ES-I3 (cell line): ENCODE measurements at regions not wholly inside any gene's neighbourhood (a gene's known extent, or its start where the extent isn't known, plus 50 kb on each side); places are given as distances from the start of the nearest gene placed in this dataset.
"Not testable (repeated sequence)": the region's sequence is repeated elsewhere in the genome, so short reads cannot be mapped to it uniquely, and the experiment has no call there.

Experiments used
- H3K36me3 ChIP-seq: 2 replicates; pipeline ENCODE4 v1.6.1; 2013; ENCODE audit warnings: mild to moderate bottlenecking, low read length, control low read depth, moderate library complexity; ENCODE audit not compliant: insufficient read depth
- H3K4me1 ChIP-seq: 2 replicates; pipeline ENCODE4 v1.6.1; 2013; ENCODE audit warnings: mild to moderate bottlenecking, control low read depth, low read length; ENCODE audit not compliant: insufficient read depth
- H3K9ac ChIP-seq: 2 replicates; pipeline ENCODE4 v1.6.1; 2013; ENCODE audit warnings: low read depth, mild to moderate bottlenecking, low read length, moderate library complexity
- H3K9me3 ChIP-seq: 2 replicates; pipeline ENCODE4 v1.6.1; 2013; ENCODE audit warnings: mild to moderate bottlenecking, low read length, moderate library complexity; ENCODE audit not compliant: control insufficient read depth, insufficient read depth

DNA sequence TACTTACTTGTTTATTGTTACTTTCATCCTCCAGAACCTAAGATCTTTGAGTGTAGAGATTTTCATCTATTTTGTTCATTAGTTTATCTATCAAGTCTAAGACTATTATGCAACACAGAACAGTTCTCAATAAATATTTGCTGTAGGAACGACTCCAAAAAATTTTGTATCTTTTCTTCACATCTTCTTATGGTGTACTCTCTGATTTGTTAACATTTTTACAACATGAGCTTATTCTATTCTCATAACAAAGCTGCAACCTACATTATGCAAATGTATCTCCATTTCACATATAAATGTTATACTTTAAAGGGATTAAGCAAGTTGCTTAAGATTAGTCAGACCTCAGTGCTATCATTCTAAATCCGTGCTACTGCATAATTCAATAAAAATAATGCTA, 514.2 kb upstream of the ZP4 start:
- no peaks in the 10 kb centered on the region for H3K36me3 ChIP-seq
- H3K4me1 ChIP-seq, result no peaks in the 10 kb centered on the region
- H3K9me3 ChIP-seq, result no peaks in the 10 kb centered on the region
- no peak overlapping the region for H3K9ac ChIP-seq

DNA sequence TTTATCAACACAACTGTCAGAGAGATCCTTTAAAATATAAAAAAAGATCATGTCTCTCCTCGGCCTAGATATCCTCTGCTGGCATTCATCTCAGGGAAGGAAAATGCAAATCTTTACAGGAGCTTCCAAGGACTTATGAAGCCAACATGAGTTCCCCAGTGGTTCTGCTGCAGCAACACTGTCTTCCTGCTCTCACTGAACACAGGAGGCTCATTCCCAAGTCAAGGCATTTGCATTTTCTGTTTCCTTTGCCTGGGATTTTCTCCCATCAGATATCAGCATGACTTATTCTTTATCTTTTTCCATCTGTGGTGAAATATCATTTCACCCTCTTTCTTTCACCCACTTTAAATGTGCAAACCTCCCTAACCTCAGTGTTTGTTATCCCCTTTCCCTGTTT, 513.8 kb upstream of the ZP4 start:
- no peak overlapping the region for H3K9ac ChIP-seq

DNA sequence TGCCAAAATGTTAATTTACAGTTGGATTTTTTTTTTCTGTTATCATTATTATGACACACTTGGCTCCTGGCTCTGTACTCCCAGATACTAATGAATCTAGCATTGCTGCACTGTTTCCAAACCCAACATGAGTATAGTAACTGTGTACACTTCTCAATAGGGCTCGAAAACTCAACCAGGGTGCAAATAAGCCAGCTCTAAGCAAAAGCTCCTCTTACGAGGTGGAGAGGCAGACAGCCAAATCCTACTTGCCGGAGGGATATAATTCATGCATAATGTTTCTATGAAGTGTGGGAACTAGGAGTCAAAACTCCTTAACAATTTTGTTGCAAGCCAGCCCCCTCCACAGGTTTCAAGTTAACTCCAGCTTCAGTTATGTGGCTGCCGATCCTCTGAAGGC, 510.4 kb upstream of the ZP4 start:
- H3K9ac ChIP-seq, result no peak overlapping the region
- H3K36me3 ChIP-seq, result no peaks in the 10 kb centered on the region
- no peaks in the 10 kb centered on the region for H3K9me3 ChIP-seq
- H3K4me1 ChIP-seq, result no peaks in the 10 kb centered on the region

More for the DNA sequence above, 513.8 kb upstream of the ZP4 start:
- Histone ChIP-seq H3K36me3 (no peaks in the 10 kb centered on the region), H3K4me1 (no peaks in the 10 kb centered on the region), H3K9me3 (no peaks in the 10 kb centered on the region)

DNA sequence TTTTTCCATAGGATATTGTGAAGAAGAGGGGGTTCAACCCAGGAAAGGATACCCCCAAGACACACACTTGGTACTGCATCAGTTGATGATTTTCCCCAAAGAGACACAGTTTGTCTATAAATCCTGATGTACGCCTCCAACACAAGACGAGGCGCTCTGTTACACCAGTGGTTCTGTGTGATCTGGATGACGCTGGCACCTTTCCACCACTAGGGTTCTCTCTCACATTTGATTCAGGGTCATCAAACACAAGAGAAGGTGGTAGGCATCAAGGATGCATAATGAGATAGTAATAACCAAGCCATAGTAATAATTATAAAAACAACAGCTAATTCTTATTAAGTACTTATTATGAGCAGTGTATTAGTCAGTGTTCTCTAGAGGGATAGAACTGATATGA, 508.8 kb upstream of the ZP4 start:
- no peaks in the 10 kb centered on the region for H3K9me3 ChIP-seq
- no peaks in the 10 kb centered on the region for H3K36me3 ChIP-seq
- no peaks in the 10 kb centered on the region for H3K4me1 ChIP-seq
- no peak overlapping the region for H3K9ac ChIP-seq

DNA sequence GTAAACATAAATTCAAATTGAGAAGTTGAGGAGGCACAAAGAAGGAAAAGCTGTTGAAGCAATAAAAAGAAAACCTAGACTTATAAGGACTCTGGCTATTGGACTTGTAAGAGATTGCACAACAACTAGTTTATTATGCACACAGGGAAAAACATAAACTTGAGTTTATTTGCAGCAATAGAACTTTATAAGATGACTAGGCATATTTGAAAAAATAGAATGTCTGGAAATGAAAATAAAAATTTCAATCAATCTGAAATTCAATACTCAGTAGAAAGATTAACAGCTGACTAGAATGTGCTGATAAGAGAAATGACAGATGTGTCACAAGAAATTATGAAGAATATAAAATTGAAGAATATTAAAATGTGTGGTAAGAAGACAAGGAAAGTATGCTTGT, 505.4 kb upstream of the ZP4 start:
- no peaks in the 10 kb centered on the region for H3K9me3 ChIP-seq
- 0 out of 2 replicates have a peak, but pooled peaks cover 2% of the 10 kb centered on the region for H3K4me1 ChIP-seq
- H3K36me3 ChIP-seq, result no peaks in the 10 kb centered on the region
- H3K9ac ChIP-seq, result no peak overlapping the region

DNA sequence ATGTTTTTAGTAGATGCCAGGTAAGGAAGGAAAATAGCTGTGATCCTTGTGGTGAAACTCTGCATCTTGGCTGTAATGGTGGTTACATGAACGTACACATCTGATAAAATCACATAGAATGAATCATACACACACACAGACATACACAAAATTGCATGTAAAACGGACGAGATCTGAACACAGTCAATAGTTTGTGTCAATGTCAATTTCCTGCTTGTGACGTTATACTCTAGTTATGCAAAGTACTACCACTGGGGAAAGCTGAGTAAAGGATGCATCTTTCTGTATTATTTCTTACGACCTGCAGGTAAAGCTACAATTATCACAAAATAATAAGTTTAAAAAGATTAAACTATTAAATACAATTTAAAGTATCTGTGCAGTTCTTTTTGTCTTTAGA, 493.7 kb upstream of the ZP4 start:
- no peak overlapping the region for H3K9ac ChIP-seq
- H3K9me3 ChIP-seq, result no peaks in the 10 kb centered on the region; the same call in 1 of the 2 replicates
- H3K4me1 ChIP-seq, result peaks cover 10% of the 10 kb centered on the region
- H3K36me3 ChIP-seq, result no peaks in the 10 kb centered on the region

DNA sequence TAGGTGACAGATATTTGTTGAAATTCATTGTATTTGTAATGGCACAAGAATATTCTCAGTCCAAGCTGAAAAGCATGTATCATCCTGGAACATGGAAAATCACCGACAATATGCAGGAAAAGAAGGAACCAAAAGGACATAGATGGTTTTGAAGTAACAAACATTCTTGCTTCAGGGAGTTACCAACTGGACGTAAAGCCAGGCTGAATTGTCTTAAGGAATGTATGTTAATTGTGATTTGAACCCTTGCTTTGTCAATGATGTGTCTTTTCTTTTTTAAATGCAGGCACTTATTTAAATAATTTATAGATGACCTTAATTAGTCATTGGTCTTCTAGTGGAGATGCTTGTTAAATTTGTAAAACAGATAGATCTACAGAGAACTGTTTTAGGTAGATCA, 489.4 kb upstream of the ZP4 start:
- Histone ChIP-seq H3K36me3 (0 out of 2 replicates have a peak, but pooled peaks cover 4% of the 10 kb centered on the region), H3K4me1 (peaks cover 33% of the 10 kb centered on the region), H3K9ac (peak overlapping the region; percentile 13; the same call in 1 of the 2 replicates), H3K9me3 (no peaks in the 10 kb centered on the region; the same call in 1 of the 2 replicates)

DNA sequence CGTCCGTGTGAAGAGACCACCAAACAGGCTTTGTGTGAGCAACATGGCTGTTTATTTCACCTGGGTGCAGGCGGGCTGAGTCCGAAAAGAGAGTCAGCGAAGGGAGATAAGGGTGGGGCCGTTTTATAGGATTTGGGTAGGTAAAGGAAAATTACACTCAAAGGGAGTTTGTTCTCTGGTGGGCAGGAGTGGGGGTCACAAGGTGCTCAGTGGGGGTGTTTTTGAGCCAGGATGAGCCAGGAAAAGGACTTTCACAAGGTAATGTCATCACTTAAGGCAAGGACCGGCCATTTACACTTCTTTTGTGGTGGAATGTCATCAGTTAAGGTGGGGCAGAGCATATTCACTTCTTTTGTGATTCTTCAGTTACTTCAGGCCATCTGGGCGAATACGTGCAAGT, 488.7 kb upstream of the ZP4 start:
- not testable (repeated sequence) for H3K9ac ChIP-seq

DNA sequence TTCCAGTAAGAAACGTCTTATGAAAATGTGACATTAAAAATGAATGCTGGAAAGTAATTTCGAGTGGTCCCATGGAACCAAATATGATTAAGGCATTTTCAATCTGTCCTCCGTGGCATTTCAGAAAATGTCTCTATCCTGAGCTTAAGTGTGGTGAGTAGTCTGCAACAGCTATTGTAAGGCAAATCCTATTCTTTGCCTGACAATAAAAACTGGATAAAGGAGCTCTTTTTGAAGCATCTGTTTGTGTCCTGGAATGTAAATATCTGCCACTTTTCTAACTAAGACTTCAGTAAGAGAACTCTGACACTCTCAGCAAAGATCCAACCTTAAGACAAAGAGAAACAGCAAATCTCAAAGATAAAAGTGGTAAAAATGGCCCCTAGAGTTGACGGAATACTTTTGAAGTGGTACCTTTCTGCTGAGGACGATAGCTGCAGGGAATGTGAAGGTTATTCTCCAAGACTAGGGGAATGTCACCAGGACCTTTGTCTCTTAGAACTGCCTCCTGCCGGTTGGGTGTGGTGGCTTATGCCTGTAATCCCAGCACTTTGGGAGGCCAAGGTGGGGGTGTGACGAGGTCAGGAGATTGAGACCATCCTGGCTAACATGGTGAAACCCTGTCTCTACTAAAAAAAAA, 486.7 kb upstream of the ZP4 start:
- Histone ChIP-seq H3K4me1 (peaks cover 33% of the 10 kb centered on the region), H3K9me3 (no peaks in the 10 kb centered on the region), H3K9ac (no peak overlapping the region), H3K36me3 (0 out of 2 replicates have a peak, but pooled peaks cover 4% of the 10 kb centered on the region)

More for the DNA sequence above, 488.7 kb upstream of the ZP4 start:
- not testable (repeated sequence) for H3K36me3 ChIP-seq, H3K9me3 ChIP-seq
- H3K4me1 ChIP-seq, result peaks cover 33% of the 10 kb centered on the region

DNA sequence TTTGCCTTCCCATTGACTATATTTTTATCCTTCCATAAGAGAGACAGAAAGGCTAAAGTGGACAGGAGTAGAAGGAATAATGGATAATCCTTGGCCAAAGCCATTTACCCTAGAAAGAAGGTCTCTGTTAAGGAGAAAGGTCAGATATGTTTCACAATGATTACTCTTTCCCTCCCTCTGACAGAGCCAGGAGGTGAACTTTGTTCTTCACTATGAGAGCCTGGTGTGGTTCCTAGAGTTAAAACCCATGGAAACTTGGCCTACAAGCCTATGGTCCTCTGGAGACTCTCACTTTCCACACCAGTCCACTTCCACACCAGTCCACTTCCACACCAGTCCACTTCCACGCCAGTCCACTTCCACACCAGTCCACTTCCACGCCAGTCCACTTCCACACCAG, 479.9 kb upstream of the ZP4 start:
- Histone ChIP-seq H3K4me1 (no peaks in the 10 kb centered on the region), H3K9ac (no peak overlapping the region), H3K36me3 (no peaks in the 10 kb centered on the region; the same call in 1 of the 2 replicates), H3K9me3 (no peaks in the 10 kb centered on the region; the same call in 1 of the 2 replicates)

DNA sequence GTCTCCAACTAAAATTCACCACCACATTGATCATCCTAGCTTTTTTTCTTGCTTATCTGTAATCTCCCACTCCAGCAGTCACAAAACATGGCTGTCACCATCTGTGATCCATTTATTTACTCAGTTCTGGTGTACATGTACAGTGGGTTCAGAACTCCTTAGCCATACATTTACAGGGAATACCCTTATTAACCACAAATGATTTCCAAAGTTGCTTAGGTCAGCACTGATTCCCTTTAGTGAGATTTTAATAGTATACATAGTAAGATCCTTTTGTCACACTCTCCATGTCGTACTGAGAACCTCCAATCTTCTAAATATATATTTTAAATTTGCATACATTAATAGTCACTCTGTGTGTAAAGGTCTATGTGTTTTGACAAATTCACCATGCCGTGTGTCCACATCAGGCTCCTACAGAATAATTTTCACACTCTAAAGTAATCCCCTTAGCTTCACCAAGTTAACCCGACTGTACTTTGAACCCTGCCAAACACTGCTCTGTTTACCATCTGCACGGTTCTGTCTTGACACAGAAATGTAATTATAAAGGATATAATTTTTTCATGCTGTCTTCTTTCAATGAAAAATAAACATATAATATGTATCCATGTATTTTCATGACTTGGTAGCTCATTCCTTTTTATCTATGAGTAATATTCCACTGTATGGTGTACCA, 473.6 kb upstream of the ZP4 start:
- Histone ChIP-seq H3K9ac (no peak overlapping the region), H3K4me1 (no peaks in the 10 kb centered on the region), H3K9me3 (no peaks in the 10 kb centered on the region; the same call in 1 of the 2 replicates), H3K36me3 (no peaks in the 10 kb centered on the region)

DNA sequence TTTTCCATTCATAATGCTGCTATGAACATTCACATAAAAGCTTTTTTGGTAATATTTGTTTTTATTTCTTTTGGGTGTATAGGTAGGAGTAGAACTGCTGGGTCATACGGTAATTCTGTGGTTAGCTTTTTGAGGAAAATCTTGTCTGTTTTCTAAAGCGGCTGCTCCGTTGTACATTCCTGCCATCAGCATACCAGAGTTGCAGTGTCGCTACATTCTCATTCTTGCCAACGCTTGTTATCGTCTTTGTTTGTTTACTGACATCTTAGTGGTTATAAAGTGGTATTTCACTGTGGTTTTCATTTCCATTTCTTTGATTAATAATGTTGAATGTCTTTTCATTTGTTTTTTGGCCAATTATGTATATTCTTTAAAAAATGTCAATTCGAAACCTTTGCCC, 469.8 kb upstream of the ZP4 start:
- no peaks in the 10 kb centered on the region for H3K36me3 ChIP-seq
- no peak overlapping the region for H3K9ac ChIP-seq
- no peaks in the 10 kb centered on the region for H3K9me3 ChIP-seq
- H3K4me1 ChIP-seq, result no peaks in the 10 kb centered on the region

DNA sequence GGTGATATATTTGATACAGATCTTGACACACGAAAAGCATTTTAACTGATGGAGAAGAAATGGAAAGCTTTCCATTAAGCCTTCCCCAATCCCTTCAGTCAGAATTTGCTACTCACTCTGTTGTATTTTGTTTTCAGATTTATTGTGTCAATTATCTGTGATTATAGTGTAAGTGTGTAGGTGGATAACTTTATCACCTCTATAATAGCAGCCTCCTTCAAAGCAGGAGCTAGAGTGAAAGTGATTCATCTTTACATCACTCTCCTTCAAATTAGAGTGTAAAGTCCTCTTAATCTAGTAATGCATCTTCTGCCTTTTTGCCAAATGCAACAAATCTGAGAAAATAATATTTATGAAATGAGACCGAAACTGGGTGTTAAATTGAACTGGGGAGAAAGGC, 459.7 kb upstream of the ZP4 start:
- H3K9me3 ChIP-seq, result peaks cover 2% of the 10 kb centered on the region; the same call in 1 of the 2 replicates
- H3K9ac ChIP-seq, result no peak overlapping the region
- H3K4me1 ChIP-seq, result no peaks in the 10 kb centered on the region
- H3K36me3 ChIP-seq, result no peaks in the 10 kb centered on the region

DNA sequence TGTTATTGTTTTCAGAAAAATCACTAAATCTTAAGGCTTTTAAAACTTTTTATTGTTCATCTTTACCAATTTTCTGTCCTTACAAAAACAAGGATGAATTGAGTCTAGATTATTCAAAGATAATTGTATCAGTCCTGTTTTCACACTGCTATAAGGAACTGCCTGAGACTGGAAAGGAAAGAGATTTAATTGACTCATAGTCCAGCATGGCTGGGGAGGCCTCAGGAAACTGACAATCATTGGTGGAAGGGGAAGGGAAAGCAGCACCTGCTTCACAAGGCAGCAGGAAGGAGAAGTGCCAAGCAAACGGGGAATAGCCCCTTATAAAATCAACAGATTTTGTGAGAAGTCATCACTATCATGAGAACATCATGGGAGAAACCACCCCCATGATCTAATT, 455.6 kb upstream of the ZP4 start:
- peaks cover 2% of the 10 kb centered on the region; the same call in 1 of the 2 replicates for H3K9me3 ChIP-seq
- no peaks in the 10 kb centered on the region for H3K4me1 ChIP-seq
- no peak overlapping the region for H3K9ac ChIP-seq
- no peaks in the 10 kb centered on the region for H3K36me3 ChIP-seq

DNA sequence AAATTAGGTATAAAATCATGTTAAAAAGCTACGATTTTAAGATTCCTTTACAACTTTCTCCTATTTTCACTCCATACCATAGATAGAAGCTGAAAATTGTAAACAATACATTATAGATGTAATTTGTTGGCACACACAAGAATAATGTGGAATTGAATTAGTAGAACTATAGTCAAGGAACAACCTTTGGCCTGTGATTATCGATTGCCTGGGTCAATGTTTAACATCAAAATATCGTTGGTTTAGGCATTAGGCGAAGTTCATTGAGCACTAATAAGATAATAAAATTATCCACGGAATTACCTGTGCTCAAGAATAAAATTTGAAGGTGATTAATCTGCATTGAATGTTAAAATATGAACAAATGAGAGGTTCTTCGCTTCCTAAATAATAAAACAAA, 455.1 kb upstream of the ZP4 start:
- Histone ChIP-seq H3K9ac (no peak overlapping the region), H3K9me3 (peaks cover 2% of the 10 kb centered on the region; the same call in 1 of the 2 replicates), H3K36me3 (no peaks in the 10 kb centered on the region), H3K4me1 (no peaks in the 10 kb centered on the region)
